ENCODE measurements at regions not wholly inside any gene's neighbourhood (a gene's known extent, or its start where the extent isn't known, plus 50 kb on each side); places are given as distances from the start of the nearest gene placed in this dataset.
"Not testable (repeated sequence)": the region's sequence is repeated elsewhere in the genome, so short reads cannot be mapped to it uniquely, and the experiment has no call there.

GRCh38 chr3:35849496-35849895, 210.2 kb downstream of the ARPP21 start:
- no peak for DNase-seq

DNA sequence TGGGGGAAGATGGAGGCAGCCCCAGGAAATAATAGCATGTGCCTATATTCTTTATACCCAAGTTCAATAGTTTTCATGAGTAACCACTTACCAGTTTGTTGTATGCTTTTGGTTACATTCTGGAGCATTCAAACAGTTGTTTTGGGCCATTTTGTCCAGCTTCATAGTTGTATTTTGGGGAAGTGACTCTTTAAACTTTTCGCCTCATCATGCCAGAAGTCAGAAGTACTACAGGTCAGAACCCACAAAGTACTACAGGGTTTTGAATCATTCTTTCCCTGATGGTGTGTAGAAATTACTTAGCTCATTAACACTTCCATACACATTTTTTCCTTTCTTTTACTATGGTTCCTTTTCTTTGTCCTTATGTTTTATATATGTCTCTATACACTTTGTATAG, 210.6 kb downstream of the ARPP21 start:
- DNase-seq, result no peak

- no peak for DNase-seq
These were observed 217.7 kb downstream of the ARPP21 start for GRCh38 chr3:35857004-35857403.

DNA sequence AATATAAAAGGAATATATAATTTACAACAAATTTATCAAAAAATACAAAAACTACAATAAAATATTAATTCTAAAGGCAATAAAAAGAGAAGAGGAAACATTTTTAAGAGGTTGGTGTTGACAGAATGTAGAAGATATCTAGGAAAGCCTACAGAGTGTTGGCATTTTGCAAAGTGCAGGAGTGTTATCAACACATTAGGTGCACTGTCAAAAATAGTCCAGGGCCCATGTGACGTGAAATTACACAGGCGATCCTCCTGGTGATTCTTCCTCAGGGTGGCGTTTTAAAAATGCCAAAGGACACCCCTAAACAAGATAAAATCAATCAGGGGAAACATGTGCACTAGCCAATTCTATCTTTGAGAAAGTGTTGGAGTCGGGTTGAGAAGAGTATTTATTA, 222.7 kb downstream of the ARPP21 start:
- no peak for DNase-seq

- DNase-seq, result no peak
These were observed 225.5 kb downstream of the ARPP21 start for GRCh38 chr3:35864871-35865270.

GRCh38 chr3:35867791-35868190, 228.5 kb downstream of the ARPP21 start:
- no peak for DNase-seq

DNA sequence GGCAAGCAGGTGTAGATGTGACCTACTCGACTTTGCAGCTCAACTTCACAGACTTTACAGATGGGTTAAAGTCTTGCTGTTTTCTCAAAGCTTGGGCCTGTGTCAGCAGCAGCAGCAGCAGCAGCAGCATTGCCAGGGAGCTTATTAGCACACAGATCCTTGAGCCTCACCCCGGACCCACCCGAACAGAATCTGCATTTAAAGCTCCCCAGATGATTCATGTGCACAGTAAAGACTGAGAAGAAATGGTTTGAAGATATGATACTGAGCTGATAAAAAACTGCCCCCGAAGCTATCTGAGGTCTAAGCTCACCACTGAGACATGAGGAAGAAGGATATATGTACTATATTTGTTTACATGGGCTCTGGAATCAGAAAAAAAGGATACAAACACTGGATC, 231.7 kb downstream of the ARPP21 start:
- no peak for DNase-seq

GRCh38 chr3:35883929-35884328, 244.6 kb downstream of the ARPP21 start:
- no peak for DNase-seq

- DNase-seq, result no peak
These were observed 255.4 kb downstream of the ARPP21 start for GRCh38 chr3:35894735-35895134.

DNA sequence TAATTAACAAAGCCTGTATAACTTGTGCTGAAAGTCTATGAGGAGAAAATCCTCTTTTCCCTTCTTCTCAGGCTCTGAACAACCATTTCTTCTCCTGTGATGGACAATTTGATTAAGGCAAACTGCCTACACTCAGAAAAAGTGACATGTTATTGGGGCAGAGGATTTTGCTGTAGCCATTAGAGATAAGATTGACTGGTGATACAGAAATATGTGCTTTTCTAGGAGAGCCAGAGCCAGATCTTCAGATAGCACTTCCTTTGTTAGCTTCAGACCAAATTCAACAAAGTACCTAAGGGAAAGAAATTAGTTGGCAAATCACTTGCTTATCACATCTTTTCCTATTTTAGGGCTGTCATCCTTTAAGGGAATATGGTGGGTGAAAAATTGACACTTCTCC, 259.9 kb downstream of the ARPP21 start:
- DNase-seq, result no peak

DNA sequence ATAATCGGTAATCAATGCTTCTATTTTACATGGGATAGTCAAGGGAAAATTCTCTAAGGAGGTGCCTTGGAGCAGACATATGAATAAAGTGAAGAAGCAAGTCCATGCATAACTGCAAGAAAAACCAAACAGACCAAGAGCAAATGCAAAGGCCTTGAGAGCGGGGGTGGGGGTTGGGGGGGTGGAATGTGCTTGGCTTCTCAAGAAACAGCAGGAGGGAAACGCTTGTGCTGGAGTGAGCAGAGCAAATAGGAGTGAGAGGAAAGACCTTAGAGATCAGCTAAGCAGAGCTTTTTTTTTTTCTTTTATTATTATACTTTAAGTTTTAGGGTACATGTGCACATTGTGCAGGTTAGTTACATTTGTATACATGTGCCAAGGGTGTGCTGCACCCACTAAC, 260.8 kb downstream of the ARPP21 start:
- DNase-seq, result no peak

- peak; percentile 68 for DNase-seq
These were observed 269.3 kb downstream of the ARPP21 start for GRCh38 chr3:35908366-35909232.

DNA sequence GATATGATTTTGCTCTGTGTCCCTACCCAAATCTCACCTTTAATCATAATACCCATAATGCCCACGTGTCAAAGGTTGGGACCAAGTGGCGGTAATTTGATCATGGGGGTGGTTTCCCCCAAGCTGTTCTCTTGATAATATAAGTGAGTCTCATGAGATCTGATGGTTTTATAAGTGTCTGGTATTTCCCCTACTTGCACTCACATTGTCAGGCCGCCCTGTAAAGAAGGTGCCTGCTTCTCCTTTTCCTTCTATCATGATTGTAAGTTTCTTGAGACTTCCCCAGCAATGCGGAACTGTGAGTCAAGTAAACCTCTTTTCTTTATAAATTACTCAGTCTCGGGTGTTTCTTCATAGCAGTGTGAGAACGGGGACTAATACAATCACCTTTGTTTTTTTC, 279.8 kb downstream of the ARPP21 start:
- DNase-seq, result no peak

GRCh38 chr3:35921718-35922117, 282.4 kb downstream of the ARPP21 start:
- DNase-seq, result no peak

- not testable (repeated sequence) for DNase-seq
These were observed 284.7 kb downstream of the ARPP21 start for GRCh38 chr3:35924070-35924469.

DNA sequence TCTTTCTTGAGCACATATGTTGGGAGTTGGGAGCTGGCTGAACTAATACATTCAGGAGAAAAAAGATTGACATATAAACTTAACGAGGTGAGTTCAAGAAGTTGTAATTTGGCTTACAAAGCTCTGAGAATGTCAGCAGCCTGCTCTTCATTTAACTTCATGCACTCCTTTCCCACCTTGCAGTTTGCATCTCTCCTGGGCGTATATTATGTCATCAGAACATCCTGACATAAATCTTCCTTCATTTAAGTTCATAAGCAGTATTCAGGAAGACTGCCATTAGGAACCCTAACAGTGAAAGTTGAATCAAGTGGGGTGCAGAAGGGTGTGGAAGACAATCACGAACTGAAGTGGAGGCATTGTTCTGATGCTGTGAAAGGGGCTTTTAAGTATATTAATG, 288.1 kb downstream of the ARPP21 start:
- DNase-seq, result no peak

GRCh38 chr3:35929158-35929557, 289.8 kb downstream of the ARPP21 start:
- no peak for DNase-seq

GRCh38 chr3:35931867-35932266, 292.5 kb downstream of the ARPP21 start:
- no peak for DNase-seq

GRCh38 chr3:35932995-35933394, 293.7 kb downstream of the ARPP21 start:
- peak; percentile 7 for DNase-seq

GRCh38 chr3:35936571-35936970, 297.2 kb downstream of the ARPP21 start:
- DNase-seq, result no peak

DNA sequence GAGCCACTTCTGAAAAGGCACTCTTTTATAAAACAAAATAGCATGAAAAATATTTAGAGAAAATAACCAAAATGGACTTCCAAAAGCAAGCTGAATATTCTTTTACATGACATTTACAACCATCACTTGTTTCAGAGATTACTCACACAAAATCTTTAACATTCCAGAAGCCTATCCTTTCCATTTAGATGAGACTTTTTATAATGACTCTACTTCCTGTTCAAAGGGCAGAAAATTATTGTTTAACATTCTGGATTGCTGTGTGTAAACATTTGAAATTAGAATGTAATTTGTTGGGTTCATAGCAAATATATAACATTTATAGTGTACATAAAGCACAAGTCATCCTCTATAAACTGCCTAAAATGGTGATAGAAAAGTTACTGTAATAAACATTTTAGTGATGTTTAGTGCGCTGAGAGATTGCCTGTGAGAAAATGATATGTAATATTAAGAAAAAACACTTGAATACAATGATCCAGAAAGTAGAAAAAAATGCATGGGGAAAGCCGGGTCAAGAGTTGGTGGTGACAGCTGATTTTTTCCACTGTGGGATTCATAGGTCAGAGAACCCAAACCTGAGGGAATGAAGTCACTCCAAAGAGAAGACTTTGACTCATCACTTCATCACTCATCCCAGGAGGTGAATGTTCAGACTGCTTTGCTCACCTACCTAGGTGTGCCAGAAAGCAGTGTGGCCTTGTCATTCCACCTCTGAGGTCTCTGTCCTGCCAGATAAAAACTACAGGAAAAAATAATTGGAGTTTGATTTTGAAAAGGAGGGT, 305.8 kb downstream of the ARPP21 start:
- DNase-seq, result no peak

GRCh38 chr3:35946121-35946853, 307.0 kb downstream of the ARPP21 start:
- DNase-seq, result no peak
